RWPE1 (cell line): ENCODE measurements at regions not wholly inside any gene's neighbourhood (a gene's known extent, or its start where the extent isn't known, plus 50 kb on each side); places are given as distances from the start of the nearest gene placed in this dataset.

ENCODE experiments used
- CTCF ChIA-PET: fragments of 350-600 bp; sonication (Branson Sonifier 250); formaldehyde crosslinking; extraction: SDS; loops from one replicate; lab custom pipeline; 2021; lab: Yijun Ruan, JAX
- POLR2A ChIA-PET: fragments of 400-600 bp; formaldehyde crosslinking; extraction: SDS; loops from one replicate; lab custom pipeline; 2020; ENCODE audit warnings: antibody characterized with exemption; ENCODE audit not compliant: low non-redundant PET; lab: Yijun Ruan, JAX
- DNase-seq: peaks from one replicate; pipeline ENCODE4 v3.0.0; 2012; ENCODE audit warnings: low spot score
- H3K27ac ChIP-seq: fragments of 450-650 bp; 2 replicates; pipeline ENCODE4 v1.5.1; 2017
- CTCF ChIP-seq: fragments of 450-650 bp; conservative IDR thresholded peaks from 2 replicates; pipeline ENCODE4 v1.5.1; 2017; ENCODE audit warnings: low read depth, mild to moderate bottlenecking

GRCh38 chr16:65662256-65662655 lies 540.4 kb upstream of the CDH11 start:
- H3K27ac ChIP-seq = no peak overlapping the region
- no peak for DNase-seq
- CTCF ChIA-PET = no interaction called here
- TF ChIP-seq CTCF = no peak
- POLR2A ChIA-PET = no interaction called here

- H3K27ac ChIP-seq = no peak overlapping the region
- ChIA-PET POLR2A (no interaction called here), CTCF (no interaction called here)
- TF ChIP-seq CTCF = no peak
- DNase-seq = no peak
Observed at GRCh38 chr16:65661558-65661957, 539.7 kb upstream of the CDH11 start.

GRCh38 chr16:65660390-65660789 lies 538.5 kb upstream of the CDH11 start:
- TF ChIP-seq CTCF = no peak
- ChIA-PET POLR2A (no interaction called here), CTCF (no interaction called here)
- peak; percentile 38 for DNase-seq
- peak overlapping the region; percentile 93 for H3K27ac ChIP-seq

DNA sequence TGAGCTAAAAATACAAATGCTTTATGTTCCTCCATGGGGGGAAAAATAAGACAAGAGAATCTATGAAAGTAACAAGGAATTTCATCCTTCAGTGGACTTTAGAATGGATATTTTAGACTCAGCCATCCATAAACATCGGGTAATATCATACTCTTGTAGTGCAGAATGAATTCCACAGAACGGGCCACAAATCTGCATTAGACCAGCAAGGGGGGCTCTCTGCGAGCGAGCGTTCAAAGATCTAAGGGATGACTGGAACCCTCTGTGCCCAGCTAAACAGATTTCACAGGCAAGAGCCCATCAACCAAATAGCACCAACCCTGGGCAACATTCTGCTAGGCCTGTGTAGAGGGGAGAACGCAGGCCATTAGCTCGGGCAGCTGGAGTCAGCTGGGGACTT lies 537.9 kb upstream of the CDH11 start:
- POLR2A ChIA-PET = no interaction called here
- peak overlapping the region; percentile 93 for H3K27ac ChIP-seq
- TF ChIP-seq CTCF = no peak
- DNase-seq = no peak
- CTCF ChIA-PET = no interaction called here

DNA sequence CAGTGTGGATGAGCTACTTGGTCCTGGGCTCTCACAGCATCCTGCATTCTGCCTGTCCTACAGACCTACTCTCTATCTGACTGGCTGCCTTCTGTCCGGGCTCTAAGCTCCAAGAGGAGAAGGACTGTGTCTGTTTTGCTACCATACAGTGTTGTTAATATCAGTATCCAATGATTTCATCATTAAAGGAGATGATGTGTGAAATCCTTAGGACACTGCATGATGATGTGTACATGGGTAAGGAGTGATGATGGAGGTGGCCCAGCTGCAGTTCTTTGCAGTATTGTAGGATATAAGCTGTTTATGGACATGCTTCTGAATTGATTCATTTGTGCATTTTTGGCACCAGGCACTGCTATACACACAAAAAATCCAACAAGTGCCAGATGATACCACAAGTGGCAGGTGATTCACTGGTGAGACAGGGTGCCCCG lies 536.9 kb upstream of the CDH11 start:
- POLR2A ChIA-PET = no interaction called here
- DNase-seq = peak; percentile 38

GRCh38 chr16:65658349-65658748 lies 536.5 kb upstream of the CDH11 start:
- CTCF ChIA-PET = no interaction called here
- DNase-seq = peak; percentile 94
- H3K27ac ChIP-seq = peak overlapping the region; percentile 93
- POLR2A ChIA-PET = no interaction called here
- no peak for TF ChIP-seq CTCF

More for the DNA sequence above, 536.9 kb upstream of the CDH11 start:
- CTCF ChIA-PET = no interaction called here
- no peak for TF ChIP-seq CTCF
- H3K27ac ChIP-seq = peak overlapping the region; percentile 93

DNA sequence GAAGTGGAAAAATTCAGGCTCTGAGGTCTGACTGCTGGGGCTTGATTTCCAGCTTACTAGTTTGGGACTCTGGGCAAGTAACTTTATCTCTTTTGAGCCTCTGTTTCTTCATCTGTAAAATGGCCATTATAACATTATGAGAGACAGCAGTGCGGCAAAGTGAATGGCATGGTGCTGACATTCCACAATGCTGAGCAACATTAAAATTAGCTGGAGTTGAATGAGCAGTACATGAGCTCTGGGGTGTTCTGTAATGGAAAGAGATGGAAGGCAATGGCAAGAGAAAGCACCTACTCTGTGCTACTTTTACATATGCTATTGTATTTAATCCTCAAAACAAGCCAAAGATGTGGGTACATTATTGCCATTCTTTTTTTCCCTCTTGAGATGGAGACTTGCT lies 535.7 kb upstream of the CDH11 start:
- ChIA-PET CTCF (no interaction called here), POLR2A (no interaction called here)
- peak overlapping the region; percentile 93 for H3K27ac ChIP-seq
- no peak for TF ChIP-seq CTCF
- no peak for DNase-seq
